ENCODE measurements at regions not wholly inside any gene's neighbourhood (a gene's known extent, or its start where the extent isn't known, plus 50 kb on each side); places are given as distances from the start of the nearest gene placed in this dataset.

DNA sequence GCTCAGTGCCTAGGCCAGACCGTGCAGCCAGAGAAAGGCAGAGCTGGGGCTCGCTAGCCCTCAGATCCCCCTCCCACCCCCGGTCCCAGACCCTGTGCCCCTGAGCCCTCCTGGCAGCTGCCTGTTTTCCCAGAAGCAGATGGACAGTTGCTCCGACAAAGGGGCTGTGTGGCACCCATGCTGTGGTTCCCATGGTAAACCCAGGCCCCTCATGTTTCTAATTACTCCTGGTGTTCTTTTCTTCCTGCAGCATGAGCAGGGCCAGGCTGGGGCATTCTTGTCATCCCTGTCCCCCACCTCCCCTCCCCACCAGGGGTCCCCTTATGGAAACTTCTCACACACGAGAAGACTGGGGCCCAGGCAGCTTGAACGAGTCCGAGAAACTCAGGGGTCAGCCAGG is 269.6 kb downstream of the HAUS1 start:
- no peak overlapping the region for H3K27ac ChIP-seq (ENCODE audit: low read length)
- H3K36me3 ChIP-seq (ENCODE audit: control insufficient read depth, low read depth, low read length): no peaks in the 10 kb centered on the region
- no peak overlapping the region for H3K4me3 ChIP-seq (ENCODE audit: low read length)
- H3K27me3 ChIP-seq (ENCODE audit: control insufficient read depth, insufficient read depth, low read length): no peaks in the 10 kb centered on the region
- peaks cover 4% of the 10 kb centered on the region for H3K4me1 ChIP-seq (ENCODE audit: control insufficient read depth, low read depth, low read length)
- no peaks in the 10 kb centered on the region for H3K9me3 ChIP-seq (ENCODE audit: control insufficient read depth, low read depth, low read length)
- no peak overlapping the region for H3K9ac ChIP-seq (ENCODE audit: low read length)

DNA sequence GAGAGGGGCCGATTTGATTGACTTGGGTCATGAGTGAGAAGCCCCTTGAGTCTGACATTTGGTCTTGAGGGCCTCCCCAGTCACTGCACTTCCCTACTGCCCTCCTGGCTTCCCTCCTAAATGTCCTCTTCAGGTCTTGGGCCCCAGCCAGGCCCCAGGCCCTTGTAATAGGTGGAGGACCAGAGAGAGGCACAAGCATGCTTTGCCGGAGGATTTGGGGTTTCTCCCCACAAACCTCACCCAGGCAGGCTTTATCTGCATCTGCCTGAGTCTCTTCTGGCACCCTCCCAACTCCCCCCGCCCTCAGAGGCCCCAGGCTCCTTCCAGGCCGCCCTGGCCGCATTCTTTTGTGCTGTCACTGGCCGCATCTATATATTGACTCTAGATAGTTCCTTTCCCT is 270.7 kb downstream of the HAUS1 start:
- peaks cover 4% of the 10 kb centered on the region for H3K4me1 ChIP-seq (ENCODE audit: control insufficient read depth, low read depth, low read length)
- H3K27ac ChIP-seq (ENCODE audit: low read length): no peak overlapping the region
- no peaks in the 10 kb centered on the region for H3K36me3 ChIP-seq (ENCODE audit: control insufficient read depth, low read depth, low read length)
- H3K27me3 ChIP-seq (ENCODE audit: control insufficient read depth, insufficient read depth, low read length): no peaks in the 10 kb centered on the region
- no peak overlapping the region for H3K4me3 ChIP-seq (ENCODE audit: low read length)
- H3K9ac ChIP-seq (ENCODE audit: low read length): no peak overlapping the region
- H3K9me3 ChIP-seq (ENCODE audit: control insufficient read depth, low read depth, low read length): no peaks in the 10 kb centered on the region

DNA sequence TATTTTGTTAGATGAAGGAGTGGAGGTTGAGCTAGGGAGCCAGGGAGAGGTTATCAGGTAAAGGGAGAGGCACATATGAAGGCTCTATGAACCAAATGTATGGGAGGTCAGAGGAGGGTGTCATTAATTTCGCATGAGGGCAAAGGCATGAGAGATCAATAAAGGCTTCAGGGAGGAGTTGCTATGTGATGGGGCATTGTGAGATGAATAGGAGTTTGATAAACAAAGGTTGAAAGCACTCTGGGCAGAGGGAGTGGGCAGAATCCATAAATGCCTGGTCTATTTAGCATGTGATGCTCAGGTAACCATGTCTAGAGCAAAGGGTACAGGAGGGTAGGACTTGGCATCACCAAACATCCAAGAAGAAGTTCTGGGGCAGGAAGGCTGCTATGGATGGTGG is 273.4 kb downstream of the HAUS1 start:
- H3K36me3 ChIP-seq (ENCODE audit: control insufficient read depth, low read depth, low read length): no peaks in the 10 kb centered on the region
- no peaks in the 10 kb centered on the region for H3K27me3 ChIP-seq (ENCODE audit: control insufficient read depth, insufficient read depth, low read length)
- no peak overlapping the region for H3K27ac ChIP-seq (ENCODE audit: low read length)
- peaks cover 4% of the 10 kb centered on the region for H3K4me1 ChIP-seq (ENCODE audit: control insufficient read depth, low read depth, low read length)
- H3K9ac ChIP-seq (ENCODE audit: low read length): no peak overlapping the region
- H3K9me3 ChIP-seq (ENCODE audit: control insufficient read depth, low read depth, low read length): no peaks in the 10 kb centered on the region
- no peak overlapping the region for H3K4me3 ChIP-seq (ENCODE audit: low read length)

DNA sequence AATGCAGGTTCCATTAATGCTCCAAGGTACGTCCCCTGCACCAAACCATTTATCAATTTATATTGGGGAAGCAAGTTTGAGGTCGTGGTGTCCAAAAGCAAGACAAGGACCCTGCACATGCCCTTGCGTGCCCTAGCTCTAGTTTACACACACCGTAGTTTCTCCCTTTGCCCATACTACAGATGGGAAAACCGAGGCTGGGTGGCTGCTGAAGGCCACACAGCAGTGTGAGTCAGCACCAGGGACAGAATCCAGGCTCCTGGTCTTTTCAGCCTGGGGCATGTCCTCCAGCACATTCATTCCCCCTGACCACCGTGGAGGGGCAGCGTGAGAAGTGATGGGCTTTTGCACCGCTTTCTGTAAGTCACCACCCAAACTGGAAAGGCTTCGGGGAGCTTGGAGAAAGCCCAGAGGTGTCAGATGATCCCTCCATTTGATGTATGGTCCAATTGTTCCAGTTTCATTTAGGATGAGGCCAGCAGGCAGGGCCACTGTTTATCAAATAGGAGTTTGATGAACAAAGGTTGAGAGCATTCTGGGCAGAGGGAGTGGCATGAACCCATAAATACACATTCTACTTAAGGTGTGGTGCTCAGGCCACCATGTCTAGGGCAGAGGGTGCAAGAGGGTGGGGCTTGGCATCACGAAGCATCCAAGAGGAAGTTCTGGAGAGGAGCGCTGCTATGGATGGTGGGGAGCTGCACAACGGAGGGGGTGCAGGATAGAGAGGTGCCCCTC is 274.1 kb downstream of the HAUS1 start:
- H3K27ac ChIP-seq (ENCODE audit: low read length): no peak overlapping the region
- no peaks in the 10 kb centered on the region for H3K27me3 ChIP-seq (ENCODE audit: control insufficient read depth, insufficient read depth, low read length)

DNA sequence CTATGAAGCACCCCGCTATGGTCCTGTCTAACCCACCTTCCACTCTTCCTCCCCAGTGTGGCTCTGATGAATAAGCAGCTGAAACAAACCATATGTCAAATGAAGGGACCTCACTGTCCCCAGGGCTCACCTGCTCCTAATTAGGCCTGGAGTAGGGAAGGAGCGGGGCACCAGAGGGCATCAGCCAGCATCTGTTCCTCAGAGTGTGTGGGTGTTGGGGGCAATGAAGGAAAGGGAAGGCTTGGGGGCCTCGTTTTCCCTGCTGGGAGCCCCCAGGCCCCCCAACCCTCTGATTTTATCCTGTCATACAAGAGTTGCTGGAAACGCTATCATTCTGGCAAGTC is 274.7 kb downstream of the HAUS1 start:
- Histone ChIP-seq H3K9ac (ENCODE audit: low read length) (no peak overlapping the region), H3K27ac (ENCODE audit: low read length) (no peak overlapping the region), H3K27me3 (ENCODE audit: control insufficient read depth, insufficient read depth, low read length) (no peaks in the 10 kb centered on the region), H3K4me3 (ENCODE audit: low read length) (no peak overlapping the region), H3K4me1 (ENCODE audit: control insufficient read depth, low read depth, low read length) (no peaks in the 10 kb centered on the region), H3K9me3 (ENCODE audit: control insufficient read depth, low read depth, low read length) (no peaks in the 10 kb centered on the region), H3K36me3 (ENCODE audit: control insufficient read depth, low read depth, low read length) (no peaks in the 10 kb centered on the region)

More for the DNA sequence above, 274.1 kb downstream of the HAUS1 start:
- H3K36me3 ChIP-seq (ENCODE audit: control insufficient read depth, low read depth, low read length): no peaks in the 10 kb centered on the region
- no peak overlapping the region for H3K4me3 ChIP-seq (ENCODE audit: low read length)
- H3K9ac ChIP-seq (ENCODE audit: low read length): no peak overlapping the region
- no peaks in the 10 kb centered on the region for H3K9me3 ChIP-seq (ENCODE audit: control insufficient read depth, low read depth, low read length)
- H3K4me1 ChIP-seq (ENCODE audit: control insufficient read depth, low read depth, low read length): peaks cover 4% of the 10 kb centered on the region

DNA sequence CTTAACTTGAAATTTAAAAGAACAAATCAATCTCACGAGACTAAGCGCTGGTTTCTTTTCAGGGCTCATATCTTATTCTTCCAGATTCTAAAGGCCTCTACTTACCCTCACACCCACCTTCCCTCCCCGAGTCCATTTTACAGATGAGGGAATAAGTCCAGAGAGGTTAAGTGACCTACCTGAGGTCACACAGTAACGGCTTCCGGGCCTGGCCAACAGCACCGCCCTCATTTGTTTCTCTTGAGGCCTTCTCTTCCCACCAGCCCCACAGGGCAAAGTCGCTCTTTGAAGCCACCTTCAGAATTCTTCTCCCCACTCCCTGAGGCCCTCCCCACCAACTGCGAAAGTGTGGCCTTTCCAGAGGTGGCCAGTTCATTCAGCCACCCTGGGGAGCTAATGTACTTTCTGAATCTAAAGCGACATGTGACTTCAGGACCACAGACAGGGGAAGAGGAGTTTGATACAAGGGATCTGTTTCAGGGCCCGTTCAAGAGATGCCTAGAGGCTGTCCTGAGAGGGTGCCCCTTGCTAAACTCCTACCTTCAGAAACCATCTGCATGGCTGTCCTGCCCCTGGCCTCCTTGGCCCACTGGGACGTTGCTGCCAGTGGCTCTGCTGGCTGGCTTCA is 275.3 kb downstream of the HAUS1 start:
- Histone ChIP-seq H3K27ac (ENCODE audit: low read length) (no peak overlapping the region), H3K36me3 (ENCODE audit: control insufficient read depth, low read depth, low read length) (no peaks in the 10 kb centered on the region)

DNA sequence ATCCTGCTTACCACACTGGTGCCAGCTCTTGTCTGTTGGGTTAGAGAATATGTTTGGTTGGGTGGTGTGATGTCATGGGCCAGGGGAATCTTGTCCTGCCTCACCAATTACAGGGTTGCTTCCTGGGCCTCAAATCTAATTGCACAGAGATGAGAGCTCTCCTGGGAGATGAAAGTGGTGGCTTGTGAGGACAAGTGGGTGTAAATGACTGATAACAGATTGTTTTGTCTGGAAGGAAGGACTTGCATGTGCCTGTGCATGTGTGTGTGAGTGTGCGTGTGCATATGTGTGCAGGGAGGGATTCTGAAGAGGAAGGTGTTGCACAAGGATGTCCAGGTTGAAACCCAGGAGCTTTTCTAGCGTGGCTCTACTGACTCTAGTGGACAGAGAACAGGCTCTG is 271.9 kb downstream of the LOXHD1 start:
- Histone ChIP-seq H3K27me3 (ENCODE audit: control insufficient read depth, insufficient read depth, low read length) (no peaks in the 10 kb centered on the region), H3K36me3 (ENCODE audit: control insufficient read depth, low read depth, low read length) (no peaks in the 10 kb centered on the region), H3K9ac (ENCODE audit: low read length) (no peak overlapping the region), H3K27ac (ENCODE audit: low read length) (no peak overlapping the region), H3K4me3 (ENCODE audit: low read length) (no peak overlapping the region), H3K9me3 (ENCODE audit: control insufficient read depth, low read depth, low read length) (no peaks in the 10 kb centered on the region), H3K4me1 (ENCODE audit: control insufficient read depth, low read depth, low read length) (no peaks in the 10 kb centered on the region)

More for the DNA sequence above, 275.3 kb downstream of the HAUS1 start:
- Histone ChIP-seq H3K4me3 (ENCODE audit: low read length) (no peak overlapping the region), H3K9ac (ENCODE audit: low read length) (no peak overlapping the region), H3K9me3 (ENCODE audit: control insufficient read depth, low read depth, low read length) (no peaks in the 10 kb centered on the region), H3K4me1 (ENCODE audit: control insufficient read depth, low read depth, low read length) (no peaks in the 10 kb centered on the region), H3K27me3 (ENCODE audit: control insufficient read depth, insufficient read depth, low read length) (no peaks in the 10 kb centered on the region)

DNA sequence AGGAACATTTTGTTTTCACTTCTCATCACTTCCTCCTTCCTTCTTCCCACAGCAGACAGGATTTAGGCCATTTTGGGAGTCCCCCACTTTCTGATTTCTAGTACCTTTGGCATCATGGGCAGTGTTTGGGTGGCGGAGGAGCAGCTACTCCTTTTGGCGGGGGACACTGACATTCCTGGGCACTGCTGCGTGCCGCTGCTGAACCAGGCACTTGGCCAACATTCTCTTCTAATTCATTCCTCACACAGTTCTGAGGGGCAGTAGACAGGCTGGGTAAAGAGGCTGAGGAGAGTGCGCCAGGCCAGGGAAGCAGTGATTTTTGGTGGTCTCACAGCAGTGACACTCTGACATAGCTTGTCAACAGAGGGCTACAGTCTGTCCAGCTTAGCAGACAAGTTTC is 270.2 kb downstream of the LOXHD1 start:
- no peak overlapping the region for H3K9ac ChIP-seq (ENCODE audit: low read length)
- no peak overlapping the region for H3K4me3 ChIP-seq (ENCODE audit: low read length)
- no peaks in the 10 kb centered on the region for H3K9me3 ChIP-seq (ENCODE audit: control insufficient read depth, low read depth, low read length)
- H3K27ac ChIP-seq (ENCODE audit: low read length): no peak overlapping the region
- H3K27me3 ChIP-seq (ENCODE audit: control insufficient read depth, insufficient read depth, low read length): no peaks in the 10 kb centered on the region
- H3K4me1 ChIP-seq (ENCODE audit: control insufficient read depth, low read depth, low read length): no peaks in the 10 kb centered on the region
- H3K36me3 ChIP-seq (ENCODE audit: control insufficient read depth, low read depth, low read length): no peaks in the 10 kb centered on the region

DNA sequence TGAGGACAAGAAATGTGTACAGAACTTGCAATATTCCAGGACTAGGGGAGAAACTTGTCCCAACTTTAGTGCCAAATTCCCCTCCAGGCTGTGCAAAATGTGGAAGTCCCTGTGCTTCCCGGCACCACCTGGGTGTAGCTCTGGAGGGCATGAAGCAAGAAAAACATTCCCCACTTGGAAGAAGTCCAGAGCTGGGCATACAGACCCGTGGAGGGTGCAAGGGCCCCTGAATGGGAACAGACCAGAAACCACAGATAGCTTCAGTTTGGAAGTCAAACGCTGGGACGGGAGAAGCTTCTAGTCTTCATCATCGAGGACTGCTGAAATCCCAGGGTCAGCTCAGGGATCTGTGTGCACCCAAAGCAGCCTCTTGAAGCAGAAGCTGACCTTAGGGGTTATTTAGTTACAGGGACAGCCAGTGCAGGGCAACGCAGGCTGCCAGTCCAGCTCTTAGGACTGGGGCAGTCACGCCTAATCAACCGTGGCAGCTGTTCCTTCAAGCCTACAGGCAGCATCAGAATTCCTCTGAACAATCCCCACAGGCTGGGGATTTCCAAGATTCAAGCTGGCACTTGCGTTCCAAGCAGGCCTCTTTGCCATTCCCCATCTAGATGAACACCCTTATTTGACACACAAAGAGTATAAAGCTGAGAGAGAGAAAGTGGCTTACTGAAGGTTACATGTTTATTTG is 269.4 kb downstream of the LOXHD1 start:
- no peak overlapping the region for H3K9ac ChIP-seq (ENCODE audit: low read length)
- no peaks in the 10 kb centered on the region for H3K4me1 ChIP-seq (ENCODE audit: control insufficient read depth, low read depth, low read length)
- H3K9me3 ChIP-seq (ENCODE audit: control insufficient read depth, low read depth, low read length): no peaks in the 10 kb centered on the region
- no peaks in the 10 kb centered on the region for H3K27me3 ChIP-seq (ENCODE audit: control insufficient read depth, insufficient read depth, low read length)
- no peak overlapping the region for H3K4me3 ChIP-seq (ENCODE audit: low read length)
- H3K27ac ChIP-seq (ENCODE audit: low read length): no peak overlapping the region
- H3K36me3 ChIP-seq (ENCODE audit: control insufficient read depth, low read depth, low read length): no peaks in the 10 kb centered on the region

DNA sequence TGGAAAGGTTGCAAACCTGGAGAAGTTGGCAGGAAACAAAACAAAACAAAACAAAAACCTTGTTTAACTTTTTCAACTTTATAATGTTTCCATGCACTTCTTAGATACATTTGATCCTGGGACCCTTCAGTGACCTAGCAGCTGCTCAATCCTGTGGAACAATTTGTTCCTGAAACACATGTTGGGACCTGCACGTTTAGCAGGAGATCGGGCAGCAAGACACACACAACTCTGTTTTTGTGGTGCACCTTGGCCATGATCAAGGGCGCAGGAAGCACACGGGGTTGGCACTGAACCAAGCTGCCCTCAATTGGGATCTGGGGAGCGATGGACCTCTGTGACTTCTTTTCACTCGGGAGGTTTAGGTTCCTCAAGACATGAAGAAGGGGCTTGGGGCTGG is 268.7 kb downstream of the LOXHD1 start:
- Histone ChIP-seq H3K4me1 (ENCODE audit: control insufficient read depth, low read depth, low read length) (no peaks in the 10 kb centered on the region), H3K36me3 (ENCODE audit: control insufficient read depth, low read depth, low read length) (no peaks in the 10 kb centered on the region), H3K9ac (ENCODE audit: low read length) (no peak overlapping the region), H3K4me3 (ENCODE audit: low read length) (no peak overlapping the region), H3K27me3 (ENCODE audit: control insufficient read depth, insufficient read depth, low read length) (no peaks in the 10 kb centered on the region), H3K27ac (ENCODE audit: low read length) (no peak overlapping the region), H3K9me3 (ENCODE audit: control insufficient read depth, low read depth, low read length) (no peaks in the 10 kb centered on the region)

DNA sequence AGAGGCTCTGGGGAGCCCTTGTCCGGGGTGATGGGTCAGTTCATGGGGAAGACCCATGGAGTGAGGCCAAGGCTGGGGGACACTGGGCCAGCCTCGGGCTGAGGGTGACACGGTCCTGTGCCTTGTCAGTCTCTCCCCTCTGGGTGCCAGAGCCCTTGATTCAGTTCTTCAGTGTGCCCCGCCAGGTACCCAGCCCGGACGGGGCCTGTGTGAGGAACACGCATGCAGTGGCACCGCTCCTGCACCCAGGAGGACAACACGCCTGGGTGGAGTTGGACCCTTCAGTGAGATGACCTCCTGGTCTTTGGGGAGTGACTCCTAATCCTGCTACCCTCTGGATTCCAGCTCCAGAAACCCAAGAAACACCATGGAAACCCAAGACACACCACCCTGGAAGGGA is 264.4 kb downstream of the LOXHD1 start:
- no peaks in the 10 kb centered on the region for H3K4me1 ChIP-seq (ENCODE audit: control insufficient read depth, low read depth, low read length)
- no peaks in the 10 kb centered on the region for H3K9me3 ChIP-seq (ENCODE audit: control insufficient read depth, low read depth, low read length)
- H3K27me3 ChIP-seq (ENCODE audit: control insufficient read depth, insufficient read depth, low read length): no peaks in the 10 kb centered on the region
- H3K4me3 ChIP-seq (ENCODE audit: low read length): no peak overlapping the region
- no peaks in the 10 kb centered on the region for H3K36me3 ChIP-seq (ENCODE audit: control insufficient read depth, low read depth, low read length)
- no peak overlapping the region for H3K27ac ChIP-seq (ENCODE audit: low read length)
- H3K9ac ChIP-seq (ENCODE audit: low read length): no peak overlapping the region

DNA sequence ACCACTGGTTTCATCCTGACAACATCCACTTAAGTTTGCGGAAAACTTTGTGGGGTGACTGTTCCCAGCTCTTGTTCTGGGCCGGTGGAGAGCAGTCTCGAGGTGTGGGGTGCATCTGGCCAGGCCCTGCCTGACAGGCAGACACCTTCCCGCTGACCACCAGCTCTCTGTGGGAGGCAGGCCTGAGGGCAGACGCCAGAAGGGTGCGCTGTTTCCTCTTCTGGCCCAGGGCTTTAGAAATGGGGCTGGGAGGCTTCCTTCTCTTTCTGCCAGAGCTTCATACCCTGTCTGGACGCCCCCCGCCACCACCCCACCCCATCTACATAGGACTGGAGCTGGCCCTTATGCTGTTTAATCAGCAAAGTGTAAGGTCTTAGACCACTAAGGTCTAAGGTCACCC is 263.8 kb downstream of the LOXHD1 start:
- Histone ChIP-seq H3K4me1 (ENCODE audit: control insufficient read depth, low read depth, low read length) (no peaks in the 10 kb centered on the region), H3K9ac (ENCODE audit: low read length) (no peak overlapping the region), H3K36me3 (ENCODE audit: control insufficient read depth, low read depth, low read length) (no peaks in the 10 kb centered on the region), H3K27ac (ENCODE audit: low read length) (no peak overlapping the region), H3K4me3 (ENCODE audit: low read length) (no peak overlapping the region), H3K9me3 (ENCODE audit: control insufficient read depth, low read depth, low read length) (no peaks in the 10 kb centered on the region), H3K27me3 (ENCODE audit: control insufficient read depth, insufficient read depth, low read length) (no peaks in the 10 kb centered on the region)
